NCI-H2171 (cell line): ENCODE measurements at regions not wholly inside any gene's neighbourhood (a gene's known extent, or its start where the extent isn't known, plus 50 kb on each side); places are given as distances from the start of the nearest gene placed in this dataset.
"Not testable (repeated sequence)": the region's sequence is repeated elsewhere in the genome, so short reads cannot be mapped to it uniquely, and the experiment has no call there.

Experiments used
- DNase-seq: peaks from one replicate; lab custom pipeline; 2025; lab: John Stamatoyannopoulos, UW

DNA sequence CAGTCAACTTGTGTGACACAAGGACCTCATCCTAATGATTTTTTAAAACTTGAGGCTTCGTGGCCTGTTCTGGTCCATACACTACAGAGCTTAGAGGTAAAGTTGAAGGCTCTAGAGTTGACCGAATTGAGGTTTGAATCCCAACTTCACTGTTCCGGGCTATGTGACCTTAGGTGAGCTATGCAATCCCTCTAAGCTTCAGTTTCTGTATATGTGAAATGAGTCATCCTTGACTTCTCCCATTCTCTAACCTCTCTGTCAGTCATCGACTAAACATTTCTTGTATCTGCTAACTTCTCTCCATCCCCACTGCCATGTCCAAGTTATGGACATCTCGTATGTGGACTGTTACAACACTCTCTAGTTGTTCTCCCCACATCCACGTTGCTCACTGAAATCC lies 178.2 kb upstream of the TMEM45B start:
- no peak for DNase-seq

DNA sequence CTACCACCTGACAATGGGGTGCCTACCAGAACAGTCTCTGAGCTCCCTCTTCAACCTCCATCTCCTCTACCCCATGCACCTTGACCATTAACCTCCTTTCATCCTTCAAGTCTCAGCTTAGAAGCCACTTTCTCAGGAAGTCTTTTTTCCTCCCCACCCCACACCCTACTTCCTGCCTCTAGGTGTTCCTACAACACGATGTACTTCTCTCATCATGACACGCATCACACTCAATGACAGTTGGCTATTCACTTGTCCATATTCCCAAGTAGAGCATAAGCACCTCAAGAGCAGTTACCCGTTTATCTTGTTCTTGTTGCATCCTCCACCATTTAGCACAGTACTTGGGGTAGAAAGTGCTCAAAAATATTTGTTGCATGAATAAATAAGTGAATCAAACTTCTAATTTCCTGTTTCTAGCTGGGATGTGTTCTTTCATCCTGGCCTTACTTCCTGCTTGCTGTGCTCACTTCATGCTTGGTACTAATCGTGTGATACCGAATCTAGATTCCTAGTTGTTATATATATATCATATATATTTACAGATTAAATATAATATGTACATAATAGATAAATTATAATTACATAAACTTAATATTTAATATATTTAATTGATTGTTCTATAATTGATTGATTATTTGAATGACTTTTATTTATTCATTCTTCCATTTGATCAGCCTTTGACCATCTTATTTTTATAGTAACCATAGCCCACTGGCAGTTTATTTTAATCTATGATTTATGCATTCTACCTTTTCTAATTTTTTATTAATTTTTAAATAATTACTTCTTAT lies 177.5 kb upstream of the TMEM45B start:
- no peak for DNase-seq

DNA sequence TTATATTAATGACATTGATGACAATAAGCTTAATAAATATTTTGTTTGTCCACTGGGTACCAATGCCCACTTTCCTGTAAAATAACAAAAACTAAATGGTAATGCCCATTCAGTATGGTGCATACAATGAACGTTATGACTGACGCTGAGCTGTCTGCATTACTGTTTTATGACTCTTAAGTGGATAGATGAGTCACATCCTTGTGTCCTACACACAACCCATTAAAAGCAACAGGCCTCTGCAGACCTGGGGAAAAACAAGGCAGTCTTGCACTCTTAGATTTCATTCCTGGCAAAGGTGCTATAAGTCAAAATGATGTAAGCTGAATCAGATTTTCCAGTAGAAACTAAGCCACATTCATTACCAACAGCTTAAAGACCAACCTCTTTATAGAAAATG lies 176.3 kb upstream of the TMEM45B start:
- DNase-seq = no peak

DNA sequence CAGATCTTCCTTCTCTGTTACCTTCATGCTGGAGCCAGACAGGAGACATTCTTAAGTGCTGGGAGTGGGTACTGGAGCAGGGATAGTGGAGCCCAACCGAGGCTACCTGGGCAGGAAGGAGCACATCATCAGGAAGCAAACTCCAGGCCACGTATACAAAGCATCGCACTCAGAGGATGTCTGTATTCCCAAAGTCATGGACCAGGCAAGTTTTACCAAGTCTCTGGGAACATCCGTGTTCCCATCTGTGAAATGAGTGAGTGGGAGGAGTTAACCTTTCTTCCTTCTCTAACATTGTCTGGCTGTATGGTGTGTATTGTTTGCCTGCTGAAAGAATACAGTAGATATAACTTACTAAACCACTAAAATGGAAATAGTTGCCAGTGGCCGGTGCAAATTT lies 175.0 kb upstream of the TMEM45B start:
- DNase-seq = no peak

DNA sequence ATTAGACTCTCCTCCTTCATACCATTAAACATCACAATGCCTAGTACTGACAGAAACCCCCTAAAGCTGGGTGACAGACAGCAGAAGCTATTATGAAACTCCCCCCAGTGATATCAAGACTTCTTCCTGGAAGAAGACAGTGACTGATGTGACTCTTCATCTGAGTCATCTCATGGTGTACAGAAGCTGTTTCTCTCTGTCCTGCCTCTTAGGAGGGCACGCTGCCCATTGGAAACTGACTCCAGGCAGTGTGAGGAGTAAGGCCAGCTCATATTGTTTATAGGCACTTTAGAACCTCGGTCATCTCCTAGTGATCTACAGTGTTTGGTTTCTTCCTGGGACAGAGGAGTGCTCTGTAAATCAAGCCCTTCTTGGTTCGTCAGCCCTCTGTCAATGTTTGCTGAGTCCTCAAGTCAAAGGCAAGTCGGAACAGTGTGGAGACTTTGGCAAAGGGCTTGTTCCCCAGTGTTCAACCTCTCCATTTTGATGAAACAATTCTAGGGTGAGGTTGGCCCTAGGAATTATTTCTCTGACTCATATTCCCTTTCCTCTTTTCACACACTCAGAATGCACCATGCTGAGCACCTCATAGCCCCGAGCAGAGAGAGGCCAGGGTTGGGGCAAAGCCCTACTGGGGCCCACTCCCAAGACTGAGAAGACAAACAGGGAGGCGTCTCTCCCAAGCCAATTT lies 172.5 kb upstream of the TMEM45B start:
- no peak for DNase-seq

DNA sequence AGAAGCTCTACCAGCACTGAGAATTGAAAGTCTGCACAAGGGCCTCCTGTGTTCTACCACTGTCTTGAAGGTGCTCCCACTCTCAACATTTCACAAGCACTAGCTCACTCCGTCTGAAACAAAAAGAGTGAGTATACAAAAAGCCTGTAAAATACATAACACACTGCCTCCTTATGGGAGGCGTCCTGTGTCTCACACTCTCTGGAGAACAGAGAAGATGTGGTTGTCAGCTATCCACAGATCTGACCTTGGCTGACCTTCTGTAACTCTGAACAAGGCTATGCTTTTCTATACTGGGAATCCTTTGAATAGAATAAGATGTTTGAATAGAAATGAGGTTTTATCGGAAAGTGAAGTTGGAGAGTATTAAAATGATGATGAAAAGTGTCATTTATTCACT lies 171.3 kb upstream of the TMEM45B start:
- no peak for DNase-seq

DNA sequence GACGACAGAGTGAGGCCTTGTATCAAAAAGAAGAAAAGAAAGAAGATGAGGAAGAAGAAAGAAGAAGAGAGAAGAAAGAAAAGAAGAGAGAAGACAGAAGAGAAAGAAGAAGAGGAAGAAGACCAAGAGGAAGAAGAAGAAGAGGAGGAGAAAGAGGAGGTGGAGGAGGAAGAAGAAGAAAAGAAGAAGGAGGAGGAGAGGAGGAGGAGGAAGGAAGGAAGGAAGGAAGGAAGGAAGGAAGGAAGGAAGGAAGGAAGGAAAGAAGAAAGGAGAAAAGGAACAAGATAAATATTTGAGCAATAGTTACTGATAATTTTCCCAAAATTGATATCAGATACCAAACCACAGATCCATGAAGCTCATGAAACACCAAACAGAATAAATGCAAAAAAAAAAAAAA lies 169.7 kb upstream of the TMEM45B start:
- no peak for DNase-seq

DNA sequence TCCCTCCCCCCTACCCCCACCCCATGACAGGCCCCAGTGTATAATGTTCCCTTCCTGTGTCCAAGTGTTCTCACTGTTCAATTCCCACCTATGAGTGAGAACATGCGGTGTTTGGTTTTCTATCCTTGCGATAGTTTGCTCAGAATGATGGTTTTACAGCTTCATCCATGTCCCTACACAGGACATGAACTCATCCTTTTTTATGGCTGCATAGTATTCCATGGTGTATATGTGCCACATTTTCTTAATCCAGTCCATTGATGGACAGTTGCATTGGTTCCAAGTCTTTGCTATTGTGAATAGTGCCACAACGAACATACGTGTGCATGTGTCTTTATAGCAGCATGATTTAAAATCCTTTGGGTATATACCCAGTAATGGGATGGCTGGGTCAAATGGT lies 165.6 kb upstream of the TMEM45B start:
- not testable (repeated sequence) for DNase-seq

DNA sequence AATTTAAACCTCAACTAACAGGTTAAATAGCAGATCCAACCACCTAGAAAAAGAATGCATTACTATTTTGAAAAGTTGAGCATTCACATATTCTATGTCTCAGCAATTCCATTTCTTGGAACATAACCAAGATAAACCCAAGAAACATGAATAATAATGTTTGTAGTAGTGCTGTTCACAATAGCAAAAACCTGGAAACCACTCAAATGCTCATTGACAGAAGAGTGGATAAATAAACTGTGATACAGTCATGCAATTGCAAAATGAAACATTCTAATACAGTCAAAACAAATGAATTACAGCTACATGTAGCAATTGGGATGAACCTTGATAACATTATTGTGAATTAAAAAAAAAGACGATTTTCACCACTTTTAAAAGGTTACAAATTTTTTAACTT lies 162.8 kb upstream of the TMEM45B start:
- DNase-seq = no peak

DNA sequence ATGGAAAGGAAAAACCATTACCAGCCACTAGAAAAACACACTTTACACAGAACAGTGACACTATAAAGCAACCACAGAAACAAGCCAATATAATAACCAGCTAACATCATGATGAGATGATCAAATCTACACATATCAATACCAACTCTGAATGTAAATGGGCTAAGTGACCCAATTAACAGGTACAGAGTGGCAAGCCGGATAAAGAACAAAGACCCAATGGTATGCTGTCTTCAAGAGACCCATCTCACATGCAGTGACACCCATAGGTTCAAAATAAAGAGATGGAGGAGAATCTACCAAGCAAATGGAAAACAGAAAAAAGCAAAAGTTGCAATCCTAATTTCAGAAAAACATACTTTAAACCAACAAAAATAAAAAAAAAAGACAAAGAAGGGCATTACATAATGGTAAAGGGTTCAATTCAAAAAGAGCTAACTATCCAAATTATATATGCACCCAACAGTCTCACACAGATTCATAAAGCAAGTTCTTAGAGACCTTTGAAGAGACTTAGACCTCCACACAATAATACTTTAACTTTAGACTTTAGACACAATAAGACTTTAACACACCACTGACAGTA lies 160.3 kb upstream of the TMEM45B start:
- no peak for DNase-seq

DNA sequence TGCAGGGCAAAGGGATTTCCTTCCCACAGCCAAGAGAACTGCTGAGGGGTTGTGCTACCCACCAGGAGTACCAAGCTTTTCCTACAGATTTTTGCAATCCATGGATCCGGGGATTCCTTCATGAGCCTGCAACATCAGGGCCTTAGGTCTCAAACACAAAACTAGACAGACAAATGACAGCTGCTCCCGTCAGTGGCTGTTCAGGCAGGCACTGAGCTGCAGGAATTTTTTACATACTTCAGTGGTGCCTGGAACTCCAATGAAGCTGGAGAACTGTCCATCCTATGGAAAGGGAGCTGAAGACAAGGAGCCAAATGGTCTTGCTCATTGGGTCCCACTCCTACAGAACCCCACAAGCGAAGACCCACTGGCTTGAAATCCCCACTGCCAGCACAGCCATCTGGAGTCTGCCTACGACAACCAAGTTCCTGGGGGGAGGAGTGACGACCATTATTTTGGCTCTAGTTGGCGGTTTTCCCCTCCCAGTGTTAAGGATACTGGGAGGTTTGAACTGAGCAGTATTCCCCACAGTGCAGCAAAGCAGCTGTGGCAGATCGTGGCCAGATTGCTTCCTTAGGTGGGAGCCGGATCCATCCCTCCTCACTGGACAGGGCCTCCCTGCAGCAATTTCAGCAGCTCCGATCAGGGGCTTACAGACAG lies 157.7 kb upstream of the TMEM45B start:
- DNase-seq = no peak

DNA sequence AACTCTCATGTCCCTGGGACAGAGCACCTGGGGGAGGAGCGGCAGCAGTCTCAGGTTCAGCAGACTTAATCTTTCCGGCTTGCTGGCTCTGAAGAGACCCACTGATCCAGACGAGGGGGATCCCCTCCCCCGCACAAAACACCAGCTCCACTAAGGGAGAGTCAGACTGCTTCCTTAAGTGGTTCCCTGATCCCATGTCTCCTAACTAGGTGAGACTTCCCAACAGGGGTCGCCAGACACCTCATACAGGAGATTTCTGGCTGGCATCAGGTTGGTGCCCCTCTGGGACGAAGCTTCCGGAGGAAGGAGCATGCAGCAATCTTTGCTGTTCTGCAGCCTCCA lies 157.2 kb upstream of the TMEM45B start:
- no peak for DNase-seq

DNA sequence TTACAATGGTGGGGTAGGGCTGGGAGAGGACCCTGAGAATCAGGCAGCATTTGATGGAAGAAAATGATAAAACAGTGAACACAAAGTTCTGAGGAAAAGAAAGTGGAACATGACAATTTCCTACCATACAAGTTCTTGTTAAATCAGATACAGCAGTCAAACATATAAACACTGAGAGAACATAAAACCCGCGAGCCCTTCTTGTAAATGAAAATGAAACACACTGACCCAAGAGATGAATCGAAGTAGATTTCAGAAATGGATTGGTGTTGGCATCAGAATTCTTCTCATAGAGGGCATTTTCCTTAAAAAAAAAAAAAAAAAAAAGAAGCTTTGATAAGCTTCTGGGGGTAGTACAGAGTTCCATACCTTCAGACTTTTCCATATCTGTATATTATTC lies 134.7 kb upstream of the TMEM45B start:
- no peak for DNase-seq

DNA sequence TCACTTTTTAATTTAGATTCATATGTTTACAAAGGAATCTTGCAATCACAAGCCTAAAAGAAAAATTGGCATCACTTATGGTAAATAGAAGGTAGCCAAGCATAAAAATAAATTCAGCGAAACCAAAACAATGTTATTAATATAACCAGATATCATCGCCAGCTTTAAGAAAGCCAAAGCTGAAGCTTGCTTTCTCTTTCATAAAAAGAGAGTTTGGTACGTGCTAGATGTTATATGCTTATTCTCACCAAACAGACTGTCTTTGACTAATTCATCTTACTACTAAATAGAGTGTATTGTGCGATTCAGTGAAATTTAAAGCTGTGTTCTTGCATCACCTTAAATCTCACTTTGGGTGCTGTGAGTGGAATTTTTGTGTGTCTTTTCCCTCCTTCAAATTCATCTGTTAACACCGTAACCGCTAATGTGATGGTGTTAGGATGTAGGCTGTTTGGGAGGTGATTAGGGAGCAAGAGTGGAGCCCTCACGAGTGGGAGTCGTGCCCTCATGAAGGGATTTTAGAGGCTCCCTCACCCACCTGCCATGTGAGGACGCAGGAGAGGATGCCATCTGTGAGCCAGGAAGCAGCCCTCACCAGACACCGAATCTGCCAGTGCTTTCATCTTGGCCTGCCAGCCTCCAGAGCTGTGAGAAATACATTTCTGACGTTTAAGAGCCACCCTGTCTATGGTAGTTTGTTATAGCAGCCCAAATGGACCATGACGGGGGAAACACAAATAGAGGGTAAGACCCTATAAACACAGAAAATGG lies 134.1 kb upstream of the TMEM45B start:
- DNase-seq = no peak

DNA sequence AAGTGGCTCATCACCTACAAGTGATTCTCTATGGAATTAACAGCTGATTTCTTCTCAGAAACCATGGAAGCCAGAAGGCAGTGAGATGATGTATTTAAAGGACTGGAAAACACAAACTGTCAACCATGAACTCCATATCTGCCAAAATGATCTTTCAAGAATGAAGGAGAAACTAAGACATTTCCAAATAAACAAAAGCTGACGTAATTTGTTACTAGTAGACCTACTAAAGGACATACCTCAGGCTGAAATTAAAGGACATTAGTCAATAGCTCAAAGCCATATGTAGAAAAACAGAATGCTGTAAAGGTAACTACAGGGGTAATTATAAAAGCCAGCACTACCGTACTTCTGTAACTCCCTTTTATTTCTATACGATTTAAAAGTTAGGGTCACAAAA lies 129.4 kb upstream of the TMEM45B start:
- no peak for DNase-seq

DNA sequence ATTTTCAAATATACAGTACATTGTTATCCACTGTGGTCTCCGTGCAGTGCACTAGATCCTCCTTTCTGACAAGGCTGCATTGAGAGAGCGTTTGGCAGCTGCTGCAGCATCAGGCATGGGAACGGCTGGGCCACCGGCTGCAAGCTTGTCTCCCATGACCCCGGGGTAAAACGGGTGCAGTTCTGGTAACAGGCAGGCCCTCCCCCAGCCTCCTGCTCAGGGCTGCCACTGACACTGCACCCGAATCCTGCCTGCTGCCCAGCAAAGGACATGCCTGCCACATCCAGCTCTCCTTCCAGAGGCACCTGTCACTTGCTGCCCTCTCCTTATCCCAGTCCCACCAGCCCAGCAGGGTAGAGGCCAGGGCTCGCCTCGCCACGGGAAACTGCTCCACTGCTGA lies 124.5 kb upstream of the TMEM45B start:
- DNase-seq = no peak

DNA sequence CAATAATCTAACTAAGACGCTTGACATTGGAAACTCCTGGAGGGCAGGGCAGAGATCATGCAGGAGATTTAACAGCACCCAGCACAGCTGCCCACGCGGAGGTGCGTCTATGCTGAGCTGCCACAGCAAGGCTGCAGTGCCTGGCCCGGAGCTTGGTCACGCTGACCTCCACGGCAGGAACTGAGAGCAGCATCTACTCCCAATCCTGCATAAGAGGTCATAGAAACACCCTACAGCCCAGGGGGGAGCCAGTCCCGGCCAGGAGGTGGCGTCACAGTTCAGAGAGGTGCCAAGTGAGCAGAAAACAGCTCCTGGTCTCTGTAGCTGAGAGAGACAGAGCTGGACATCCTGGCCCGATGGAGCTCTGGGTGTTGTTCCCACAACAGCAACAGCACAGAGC lies 121.1 kb upstream of the TMEM45B start:
- DNase-seq = no peak

DNA sequence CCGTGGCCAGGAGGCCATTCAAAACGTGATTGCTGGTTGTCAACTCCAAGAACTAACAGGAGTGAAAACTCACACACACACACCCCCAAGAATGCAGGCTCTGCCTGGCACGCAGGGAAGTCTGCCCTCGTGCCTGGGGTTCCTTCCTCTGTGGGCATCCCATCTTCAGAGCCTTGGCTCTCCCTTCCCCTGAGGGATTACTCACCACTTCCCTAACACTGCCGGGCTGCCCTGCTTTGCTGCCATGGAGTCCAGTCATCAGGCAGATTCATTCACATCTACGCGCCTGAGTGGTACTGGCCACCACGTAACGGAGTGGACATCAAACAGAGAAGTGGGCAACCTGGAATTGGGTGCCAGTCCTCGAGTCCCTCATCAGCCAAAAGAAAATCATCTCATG lies 120.7 kb upstream of the TMEM45B start:
- no peak for DNase-seq

DNA sequence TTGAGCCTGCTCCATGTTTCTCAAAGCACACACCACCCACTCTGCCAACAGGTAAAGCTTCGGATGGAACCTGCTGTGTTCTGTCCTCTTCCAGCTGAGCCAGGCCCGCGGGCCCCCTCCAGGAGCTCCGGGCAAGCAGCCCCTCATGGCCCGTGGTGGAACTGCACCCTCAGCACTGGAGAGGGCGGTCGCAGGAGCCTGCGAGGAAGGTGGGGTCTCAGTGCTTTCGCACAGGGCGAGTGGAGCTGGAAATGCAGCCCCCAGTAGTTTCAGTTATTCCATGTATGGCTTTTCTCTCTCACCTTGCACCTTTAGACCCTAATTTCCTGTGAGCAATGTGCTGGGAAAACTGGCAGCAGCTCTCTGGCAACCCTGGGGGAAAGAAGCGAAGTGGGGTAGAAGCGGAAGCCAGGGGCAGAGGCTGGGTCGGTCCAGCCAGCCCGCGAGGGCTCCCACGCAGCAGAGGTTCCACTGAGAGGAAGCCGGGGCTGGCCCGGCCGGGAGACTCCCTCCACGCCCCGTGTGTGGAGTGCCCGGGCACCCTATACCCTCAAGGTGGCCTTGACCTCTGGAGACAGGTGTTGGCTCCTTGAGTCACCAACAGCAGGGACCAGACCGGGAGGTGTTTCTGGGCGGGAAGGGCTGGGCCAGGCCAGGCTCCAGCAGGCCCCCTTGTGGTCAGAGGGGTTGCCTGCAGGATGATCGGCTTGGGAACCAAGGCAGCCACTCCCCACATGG lies 119.9 kb upstream of the TMEM45B start:
- no peak for DNase-seq

DNA sequence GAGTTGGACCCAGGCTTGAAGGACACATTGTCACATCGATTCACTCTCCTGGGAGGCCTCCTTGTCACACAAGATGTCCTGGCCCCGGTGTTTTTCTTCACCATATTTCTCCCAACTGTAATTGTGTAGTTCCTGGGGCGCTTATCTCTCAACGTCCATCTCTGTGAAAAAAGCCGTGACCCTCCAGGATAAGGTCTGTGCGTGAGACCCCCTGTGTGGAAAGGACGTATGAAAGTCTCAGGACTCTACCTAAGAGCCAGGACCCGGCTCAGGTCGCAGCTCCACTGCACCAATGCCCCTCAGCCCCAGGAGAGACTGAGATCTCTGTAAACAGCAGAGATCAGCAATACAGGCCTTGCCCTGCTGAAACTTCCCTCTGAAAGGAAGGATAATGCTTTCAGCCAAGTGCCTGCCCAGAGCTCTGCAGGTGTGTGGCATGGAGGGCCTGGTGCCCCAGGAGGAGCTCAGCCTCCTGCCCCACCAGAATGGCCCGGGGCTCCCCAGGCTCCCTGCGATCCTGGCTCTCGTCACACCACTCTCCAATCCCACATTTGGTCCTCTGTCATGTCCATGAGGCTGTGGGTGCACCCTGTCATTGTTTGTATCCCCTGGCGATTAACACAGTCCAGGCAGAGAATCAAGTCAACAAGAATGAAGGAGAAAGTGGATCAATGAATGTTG lies 119.2 kb upstream of the TMEM45B start:
- no peak for DNase-seq

DNA sequence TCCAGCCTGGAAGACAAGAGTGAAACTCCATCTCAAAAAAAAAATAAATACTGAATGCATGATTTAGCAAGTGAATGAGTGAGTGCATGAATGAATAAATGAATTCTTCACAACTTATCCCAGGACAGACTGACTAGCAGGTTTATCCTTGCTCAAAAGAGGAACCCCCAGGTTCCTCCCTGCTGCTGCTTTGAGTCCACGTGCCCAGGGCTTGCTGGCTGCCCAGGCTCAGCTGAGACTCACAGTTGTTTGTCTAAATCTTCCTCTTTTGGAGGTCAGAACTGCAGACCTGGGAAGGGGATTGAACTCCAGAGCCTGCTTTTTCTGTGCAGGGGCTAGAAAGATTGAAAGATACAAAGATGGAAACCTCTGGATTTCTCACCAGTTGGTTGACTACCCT lies 117.4 kb upstream of the TMEM45B start:
- no peak for DNase-seq
